AG04450 (cell line): ENCODE measurements at regions not wholly inside any gene's neighbourhood (a gene's known extent, or its start where the extent isn't known, plus 50 kb on each side); places are given as distances from the start of the nearest gene placed in this dataset.

Source experiments
- CTCF ChIA-PET: fragments of 300-600, 350-600 bp; formaldehyde crosslinking; extraction: SDS; loops from one replicate; lab custom pipeline; 2022; ENCODE audit warnings: antibody characterized with exemption, inconsistent platforms; lab: Charles Lee
- POLR2A ChIA-PET: fragments of 350-600 bp; formaldehyde crosslinking; extraction: SDS; loops from one replicate; lab custom pipeline; 2021; ENCODE audit warnings: antibody characterized with exemption, inconsistent platforms; lab: Yijun Ruan, JAX
- DNase-seq: peaks from one replicate; pipeline ENCODE4 v3.0.0-alpha.2; 2011; ENCODE audit warnings: low read depth, low spot score
- H3K27ac ChIP-seq: one replicate; pipeline ENCODE4 v1.5.1; 2012; ENCODE audit warnings: low read depth, low read length, control low read depth
- H3K27me3 ChIP-seq: one replicate; pipeline ENCODE4 v1.6.0; 2012; ENCODE audit warnings: low read length; ENCODE audit not compliant: control insufficient read depth, insufficient read depth
- H3K4me3 ChIP-seq: 2 replicates; pipeline ENCODE4 v1.5.1; 2011; ENCODE audit warnings: mild to moderate bottlenecking, low read depth, low read length, control low read depth
- H3K9me3 ChIP-seq: 2 replicates; pipeline ENCODE4 v1.5.1; 2012; ENCODE audit warnings: low read length; ENCODE audit not compliant: control insufficient read depth, insufficient read depth
- TF ChIP-seq, protein P1 (sequence below): IDR thresholded peaks from 2 replicates; pipeline ENCODE4 v1.5.1; 2011; ENCODE audit warnings: low read depth, low read length, control low read depth, inconsistent platforms

DNA sequence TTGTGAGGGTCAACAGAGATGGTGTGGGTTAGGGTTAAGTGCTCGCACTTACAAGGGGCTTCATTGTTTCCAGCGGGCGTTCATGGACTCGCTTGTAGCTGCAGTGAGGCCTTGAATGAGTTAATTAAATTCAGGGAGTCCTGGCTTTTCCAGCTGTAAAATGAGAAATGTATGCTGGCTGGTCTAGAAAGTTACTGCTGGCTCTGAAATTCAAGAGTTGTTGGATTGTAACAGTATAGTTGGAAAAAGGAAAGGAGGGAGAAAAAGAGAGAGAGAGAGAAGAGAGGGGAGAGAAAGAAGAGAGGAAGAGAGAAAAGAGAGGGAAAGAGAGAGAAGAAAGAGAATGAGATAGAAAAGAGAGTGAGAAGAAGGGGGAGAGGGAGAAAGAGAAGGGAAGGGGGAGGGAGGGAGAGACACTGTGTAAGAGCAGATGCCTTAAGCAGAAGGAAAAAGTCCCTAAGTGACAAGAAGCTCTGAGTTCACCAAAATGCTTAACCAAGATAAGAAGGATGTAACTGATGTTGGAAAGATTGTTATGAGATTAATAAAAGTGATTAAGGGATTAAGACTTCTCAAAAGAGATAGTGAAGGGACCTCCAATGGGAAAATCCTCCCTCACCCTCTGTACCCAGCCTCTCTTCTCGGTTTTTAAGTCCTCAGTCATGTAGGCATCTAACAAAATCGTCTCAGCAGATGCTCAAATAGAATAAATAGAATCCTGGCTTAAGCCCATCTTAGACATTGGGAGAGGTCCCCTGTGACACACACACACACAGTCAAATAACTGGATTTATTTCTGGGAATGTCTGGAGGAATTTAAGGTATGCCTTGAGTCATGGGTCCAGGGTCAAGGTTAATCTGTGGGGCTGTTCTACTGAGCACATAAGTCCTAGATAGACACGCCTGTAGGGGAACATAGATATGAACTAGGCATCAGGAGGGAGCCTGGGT, 477.9 kb downstream of the MIAT start:
- no peak for DNase-seq
- Histone ChIP-seq H3K27me3 (no peaks in the 10 kb centered on the region), H3K9me3 (peaks cover 7% of the 10 kb centered on the region), H3K4me3 (no peak overlapping the region), H3K27ac (no peak overlapping the region)
- ChIA-PET POLR2A (no interaction called here), CTCF (no interaction called here)
- TF ChIP-seq, protein P1, sequence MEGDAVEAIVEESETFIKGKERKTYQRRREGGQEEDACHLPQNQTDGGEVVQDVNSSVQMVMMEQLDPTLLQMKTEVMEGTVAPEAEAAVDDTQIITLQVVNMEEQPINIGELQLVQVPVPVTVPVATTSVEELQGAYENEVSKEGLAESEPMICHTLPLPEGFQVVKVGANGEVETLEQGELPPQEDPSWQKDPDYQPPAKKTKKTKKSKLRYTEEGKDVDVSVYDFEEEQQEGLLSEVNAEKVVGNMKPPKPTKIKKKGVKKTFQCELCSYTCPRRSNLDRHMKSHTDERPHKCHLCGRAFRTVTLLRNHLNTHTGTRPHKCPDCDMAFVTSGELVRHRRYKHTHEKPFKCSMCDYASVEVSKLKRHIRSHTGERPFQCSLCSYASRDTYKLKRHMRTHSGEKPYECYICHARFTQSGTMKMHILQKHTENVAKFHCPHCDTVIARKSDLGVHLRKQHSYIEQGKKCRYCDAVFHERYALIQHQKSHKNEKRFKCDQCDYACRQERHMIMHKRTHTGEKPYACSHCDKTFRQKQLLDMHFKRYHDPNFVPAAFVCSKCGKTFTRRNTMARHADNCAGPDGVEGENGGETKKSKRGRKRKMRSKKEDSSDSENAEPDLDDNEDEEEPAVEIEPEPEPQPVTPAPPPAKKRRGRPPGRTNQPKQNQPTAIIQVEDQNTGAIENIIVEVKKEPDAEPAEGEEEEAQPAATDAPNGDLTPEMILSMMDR: no peak

DNA sequence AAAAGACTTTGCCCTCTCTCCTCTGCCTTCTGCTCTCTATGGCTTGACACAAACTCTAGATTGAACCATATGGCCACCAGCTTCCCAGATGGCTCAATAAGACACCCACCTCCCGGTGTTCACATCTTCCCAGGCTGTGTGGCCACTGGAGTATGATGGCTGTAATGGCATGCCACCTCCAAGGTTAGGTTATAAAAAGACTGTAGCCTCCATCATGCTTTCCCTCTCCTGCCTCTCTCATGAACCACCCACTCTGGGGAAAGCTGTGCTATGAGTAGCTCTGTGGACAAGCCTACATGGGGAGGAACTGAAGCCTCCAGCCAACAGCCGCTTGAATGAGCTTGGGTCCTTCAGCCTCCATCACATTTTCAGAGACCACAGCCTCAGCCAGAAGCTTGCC, 479.2 kb downstream of the MIAT start:
- DNase-seq: no peak
- Histone ChIP-seq H3K27ac (no peak overlapping the region), H3K4me3 (no peak overlapping the region), H3K27me3 (peaks cover 8% of the 10 kb centered on the region), H3K9me3 (peaks cover 7% of the 10 kb centered on the region)
- TF ChIP-seq, protein P1: no peak
- ChIA-PET CTCF (interaction anchor here (0.6 kb wide), 1 partner anchor 338 kb away, joined by 3 read pairs; no protein-coding TSS in a partner anchor), POLR2A (no interaction called here)

DNA sequence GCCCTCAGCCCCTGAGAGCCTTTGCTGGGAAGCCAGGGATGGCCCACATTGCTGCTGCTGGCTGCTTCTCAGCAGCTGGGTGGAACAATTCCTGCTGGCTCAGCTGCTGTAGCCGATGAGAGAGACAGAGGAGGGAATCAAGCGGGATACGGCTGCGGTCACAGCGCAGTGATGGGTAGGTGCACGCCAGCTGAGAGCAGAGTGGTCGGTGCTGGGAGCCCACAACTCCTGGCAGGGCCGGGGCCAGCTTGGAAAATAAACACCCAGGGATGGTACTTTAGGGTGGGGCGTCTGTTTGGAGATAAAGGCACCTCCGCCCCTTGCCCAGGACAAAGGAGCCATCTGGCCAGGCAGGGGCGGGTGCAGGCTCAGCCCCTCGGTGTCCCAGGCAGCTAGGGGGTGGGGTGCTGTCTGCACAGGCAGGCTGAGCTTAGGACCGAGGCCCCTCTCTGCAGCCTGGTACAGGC, 480.5 kb downstream of the MIAT start:
- TF ChIP-seq, protein P1: no peak
- no peak overlapping the region for H3K4me3 ChIP-seq
- POLR2A ChIA-PET: no interaction called here
- CTCF ChIA-PET: no interaction called here
- H3K27ac ChIP-seq: no peak overlapping the region
- peaks cover 8% of the 10 kb centered on the region for H3K27me3 ChIP-seq
- H3K9me3 ChIP-seq: peaks cover 7% of the 10 kb centered on the region
- no peak for DNase-seq

DNA sequence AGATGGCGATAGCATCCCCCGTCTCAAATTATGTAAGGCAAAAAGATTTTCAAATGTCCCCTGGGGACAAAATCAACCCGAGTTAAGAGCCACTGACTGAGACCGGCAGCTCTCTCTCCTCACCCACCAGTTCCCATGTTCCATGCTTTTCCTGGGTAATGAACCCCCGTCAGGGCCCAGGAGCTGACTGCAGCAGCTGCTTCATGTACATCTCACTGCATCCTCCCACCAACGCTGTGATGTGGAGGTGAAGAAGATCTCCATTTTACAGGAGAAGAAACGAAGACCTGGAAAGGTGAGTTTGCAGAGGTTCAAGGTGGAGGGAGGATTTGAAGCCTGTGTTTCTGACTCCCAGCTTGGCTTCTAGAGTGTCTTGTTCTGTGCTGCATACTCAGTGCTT, 481.1 kb downstream of the MIAT start:
- peaks cover 11% of the 10 kb centered on the region for H3K27me3 ChIP-seq
- TF ChIP-seq, protein P1: no peak
- ChIA-PET CTCF (no interaction called here), POLR2A (no interaction called here)
- no peak for DNase-seq
- no peak overlapping the region for H3K27ac ChIP-seq
- H3K4me3 ChIP-seq: no peak overlapping the region
- H3K9me3 ChIP-seq: peaks cover 7% of the 10 kb centered on the region; the same call in 1 of the 2 replicates

DNA sequence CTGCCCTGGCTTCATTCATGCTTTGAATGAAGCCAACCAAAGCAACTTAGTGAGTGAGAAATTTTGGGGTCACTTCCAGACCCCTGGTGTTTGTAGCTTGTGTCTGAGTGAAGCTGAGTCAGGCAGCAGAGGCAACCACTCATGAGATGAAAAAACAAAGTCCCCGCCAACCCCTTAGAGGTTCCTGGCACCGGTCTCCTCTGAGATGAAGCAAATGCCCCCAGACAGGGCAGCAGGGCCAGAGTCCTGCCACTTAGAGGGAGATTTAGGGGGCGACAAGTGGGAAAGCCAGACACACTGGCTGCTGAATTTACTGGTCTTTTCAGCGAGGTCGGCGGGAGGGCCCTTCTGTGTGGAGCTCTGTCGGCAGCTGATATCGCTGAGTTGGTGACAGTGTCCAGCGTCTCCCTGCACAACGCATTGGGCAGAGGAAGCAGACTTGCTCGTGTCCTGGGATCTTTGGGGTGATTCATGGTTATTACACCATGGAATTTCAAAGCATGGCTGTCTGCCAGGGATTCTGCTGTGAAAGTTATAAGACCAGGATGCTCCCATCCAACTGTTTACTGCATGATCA, 482.6 kb downstream of the MIAT start:
- ChIA-PET POLR2A (no interaction called here), CTCF (no interaction called here)
- DNase-seq: no peak
- H3K27ac ChIP-seq: no peak overlapping the region
- H3K9me3 ChIP-seq: peaks cover 7% of the 10 kb centered on the region; the same call in 1 of the 2 replicates
- H3K27me3 ChIP-seq: peaks cover 13% of the 10 kb centered on the region
- TF ChIP-seq, protein P1: no peak
- no peak overlapping the region for H3K4me3 ChIP-seq
